Activated CD4-positive, alpha-beta T cell treated with anti-CD3 and anti-CD28 coated beads, Interleukin-2, amount 50 U/mL, for 24 hours (primary cell): ENCODE measurements at regions not wholly inside any gene's neighbourhood (a gene's known extent, or its start where the extent isn't known, plus 50 kb on each side); places are given as distances from the start of the nearest gene placed in this dataset.

Experiments
- DNase-seq, 2 donors: peaks; one replicate each; pipeline ENCODE4 v3.0.0-alpha.2; 2020; ENCODE audit warnings: low read depth in 1 of 2, low spot score in 1 of 2

DNA sequence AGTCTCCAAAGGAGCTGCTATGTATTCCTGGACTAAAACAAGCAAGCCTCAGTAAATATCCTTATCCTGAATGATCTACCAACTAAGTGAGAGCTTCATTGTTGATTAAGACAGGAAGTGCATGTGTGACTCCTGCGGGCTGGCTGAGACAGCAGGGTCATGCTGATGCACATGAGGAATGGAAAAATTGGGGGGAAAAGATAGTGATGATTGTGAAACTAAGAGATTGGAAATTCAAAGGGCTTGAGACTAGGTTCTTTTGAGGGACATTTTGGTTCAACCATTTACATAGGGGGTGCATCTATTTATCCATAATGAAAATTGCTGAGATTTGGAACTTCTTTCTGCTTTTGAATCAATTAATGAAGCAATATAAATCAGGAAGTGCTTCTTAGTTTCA is 61.1 kb upstream of the C1QTNF7 start:
- no peak for DNase-seq

DNA sequence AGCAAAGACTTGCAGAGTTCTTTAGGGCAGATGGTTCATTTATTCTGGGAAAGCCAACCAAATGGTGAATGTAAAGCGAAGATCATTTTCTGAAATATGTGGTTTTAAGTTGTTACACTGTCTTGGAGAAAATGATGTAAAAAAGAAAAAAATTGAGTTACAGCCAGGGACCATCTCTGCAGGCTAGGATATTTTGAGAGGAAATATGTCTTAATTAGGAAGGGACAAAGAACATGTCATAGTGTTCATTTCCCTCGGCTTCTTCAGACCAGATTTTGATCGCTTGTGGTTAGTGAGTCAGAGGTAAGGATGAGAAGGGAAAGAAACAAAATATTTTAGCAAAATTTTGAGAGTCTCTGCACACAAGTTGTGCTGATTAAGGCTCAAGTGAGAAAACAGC is 59.0 kb upstream of the C1QTNF7 start:
- no peak for DNase-seq

- DNase-seq: no peak
Observed at GRCh38 chr4:15370296-15370695, 57.5 kb upstream of the C1QTNF7 start.

DNA sequence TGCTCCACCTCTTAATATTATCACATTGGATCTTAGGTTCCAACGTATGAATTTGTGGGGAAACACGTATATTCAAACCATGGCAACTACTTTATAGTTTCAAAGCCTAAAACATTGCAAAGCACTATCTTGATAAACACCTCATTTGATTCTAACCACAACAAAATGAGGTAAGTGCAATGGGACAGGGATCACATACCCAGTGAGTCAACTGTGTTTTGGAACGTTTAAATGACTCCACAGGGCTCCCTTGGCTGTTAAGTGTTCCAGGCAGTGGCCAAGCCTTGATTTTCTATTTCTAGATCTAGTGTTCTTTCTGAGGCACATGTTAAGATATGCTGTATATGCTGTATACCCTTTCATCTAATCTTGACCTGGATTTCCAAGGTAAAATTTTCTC is 54.5 kb upstream of the C1QTNF7 start:
- no peak for DNase-seq

- DNase-seq: no peak
Observed at GRCh38 chr4:15374656-15375055, 53.2 kb upstream of the C1QTNF7 start.

- DNase-seq: no peak
Observed at GRCh38 chr4:15375667-15376066, 52.2 kb upstream of the C1QTNF7 start.

- DNase-seq: no peak
Observed at GRCh38 chr4:15376145-15376544, 51.7 kb upstream of the C1QTNF7 start.

DNA sequence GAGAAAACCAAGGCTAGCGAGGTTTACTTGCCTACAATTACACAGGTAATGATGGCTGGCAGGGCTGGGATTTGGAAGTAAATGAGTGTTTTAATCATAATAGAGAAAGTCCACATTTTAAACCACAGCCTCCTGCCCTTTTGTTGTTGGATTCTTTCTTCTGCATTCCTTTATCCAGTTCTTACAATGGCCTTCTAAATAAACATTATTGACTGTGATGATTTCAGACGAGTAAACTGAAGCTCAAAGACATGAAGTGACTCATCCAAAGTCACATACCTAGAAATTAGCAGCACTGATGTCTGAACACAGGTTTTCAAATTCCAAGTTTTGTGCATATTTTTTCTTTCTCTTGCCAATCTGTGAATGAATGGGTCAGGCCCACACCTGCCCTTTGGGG is 51.2 kb upstream of the C1QTNF7 start:
- DNase-seq: no peak
